Stimulated activated naive CD8-positive, alpha-beta T cell treated with anti-CD3 and anti-CD28 coated beads, Interleukin-15, amount 100 ng/mL, for 72 hours (primary cell): ENCODE measurements at regions not wholly inside any gene's neighbourhood (a gene's known extent, or its start where the extent isn't known, plus 50 kb on each side); places are given as distances from the start of the nearest gene placed in this dataset.
"Not testable (repeated sequence)": the region's sequence is repeated elsewhere in the genome, so short reads cannot be mapped to it uniquely, and the experiment has no call there.

Experiments
- ATAC-seq: fragments of 150-1000 bp; cut with Tn5 transposase; 2 replicates; pipeline ENCODE4 v1.10.0; 2021; ENCODE audit warnings: mild to moderate bottlenecking, moderate library complexity
- DNase-seq, 2 donors: peaks; one replicate each; pipeline ENCODE4 v3.0.0; 2021 to 2022
- H3K27ac Mint-ChIP-seq, 2 donors: one replicate each; pipeline ENCODE4 v1.8.0; 2022; ENCODE audit warnings: mild to moderate bottlenecking in 2 of 2, mixed read lengths in 2 of 2, moderate library complexity in 2 of 2
- H3K27me3 Mint-ChIP-seq: one replicate; pipeline ENCODE4 v1.8.0; 2022; ENCODE audit warnings: mixed read lengths
- H3K4me1 Mint-ChIP-seq: one replicate; pipeline ENCODE4 v1.8.0; 2022; ENCODE audit warnings: mild to moderate bottlenecking, mixed read lengths
- H3K4me3 Mint-ChIP-seq, 2 donors: one replicate each; pipeline ENCODE4 v1.8.0; 2022; ENCODE audit warnings: mild to moderate bottlenecking in 2 of 2, mixed read lengths in 2 of 2, moderate library complexity in 1 of 2
- H3K9me3 Mint-ChIP-seq, 2 donors: one replicate each; pipeline ENCODE4 v1.8.0; 2022; ENCODE audit warnings: mixed read lengths in 2 of 2

GRCh38 chr20:53810661-53811355, 217.2 kb upstream of the ZNF217 start:
- no peak overlapping the region for H3K27ac Mint-ChIP-seq
- H3K4me1 Mint-ChIP-seq: peaks cover 35% of the 10 kb centered on the region
- no peak for DNase-seq
- H3K9me3 Mint-ChIP-seq: no peaks in the 10 kb centered on the region
- H3K4me3 Mint-ChIP-seq: no peak overlapping the region
- H3K27me3 Mint-ChIP-seq: no peaks in the 10 kb centered on the region
- ATAC-seq: no peak

- H3K4me1 Mint-ChIP-seq: peaks cover 25% of the 10 kb centered on the region
- no peak overlapping the region for H3K4me3 Mint-ChIP-seq
- ATAC-seq (no peak), DNase-seq (no peak)
- no peaks in the 10 kb centered on the region for H3K27me3 Mint-ChIP-seq
- H3K27ac Mint-ChIP-seq: no peak overlapping the region
- no peaks in the 10 kb centered on the region for H3K9me3 Mint-ChIP-seq
Observed at GRCh38 chr20:53809728-53810365, 216.2 kb upstream of the ZNF217 start.

GRCh38 chr20:53809217-53809616, 215.6 kb upstream of the ZNF217 start:
- H3K27ac Mint-ChIP-seq: peak overlapping the region in 1 of 2 donors; percentile 8
- no peak for DNase-seq
- H3K4me1 Mint-ChIP-seq: peaks cover 19% of the 10 kb centered on the region
- H3K27me3 Mint-ChIP-seq: no peaks in the 10 kb centered on the region
- no peak overlapping the region for H3K4me3 Mint-ChIP-seq
- no peaks in the 10 kb centered on the region for H3K9me3 Mint-ChIP-seq
- no peak for ATAC-seq

- Mint-ChIP-seq H3K27ac (no peak overlapping the region), H3K9me3 (no peaks in the 10 kb centered on the region)
Observed at GRCh38 chr20:53808733-53809132, 215.1 kb upstream of the ZNF217 start.

GRCh38 chr20:53808302-53808701, 214.7 kb upstream of the ZNF217 start:
- H3K9me3 Mint-ChIP-seq, H3K4me3 Mint-ChIP-seq, H3K27me3 Mint-ChIP-seq, H3K27ac Mint-ChIP-seq, ATAC-seq, DNase-seq, H3K4me1 Mint-ChIP-seq: not testable (repeated sequence)

More at GRCh38 chr20:53808733-53809132, 215.1 kb upstream of the ZNF217 start:
- Mint-ChIP-seq H3K27me3 (no peaks in the 10 kb centered on the region), H3K4me1 (peaks cover 14% of the 10 kb centered on the region), H3K4me3 (no peak overlapping the region)
- ATAC-seq (no peak), DNase-seq (no peak)

GRCh38 chr20:53806683-53807401, 213.2 kb upstream of the ZNF217 start:
- DNase-seq (no peak), ATAC-seq (no peak)
- H3K4me1 Mint-ChIP-seq: peaks cover 7% of the 10 kb centered on the region
- H3K4me3 Mint-ChIP-seq: no peak overlapping the region
- H3K27me3 Mint-ChIP-seq: no peaks in the 10 kb centered on the region
- H3K9me3 Mint-ChIP-seq: no peaks in the 10 kb centered on the region
- no peak overlapping the region for H3K27ac Mint-ChIP-seq

GRCh38 chr20:53805895-53806384, 212.3 kb upstream of the ZNF217 start:
- Mint-ChIP-seq H3K27me3 (no peaks in the 10 kb centered on the region), H3K4me1 (peaks cover 7% of the 10 kb centered on the region), H3K4me3 (no peak overlapping the region), H3K27ac (no peak overlapping the region), H3K9me3 (no peaks in the 10 kb centered on the region)
- ATAC-seq: no peak
- no peak for DNase-seq

DNA sequence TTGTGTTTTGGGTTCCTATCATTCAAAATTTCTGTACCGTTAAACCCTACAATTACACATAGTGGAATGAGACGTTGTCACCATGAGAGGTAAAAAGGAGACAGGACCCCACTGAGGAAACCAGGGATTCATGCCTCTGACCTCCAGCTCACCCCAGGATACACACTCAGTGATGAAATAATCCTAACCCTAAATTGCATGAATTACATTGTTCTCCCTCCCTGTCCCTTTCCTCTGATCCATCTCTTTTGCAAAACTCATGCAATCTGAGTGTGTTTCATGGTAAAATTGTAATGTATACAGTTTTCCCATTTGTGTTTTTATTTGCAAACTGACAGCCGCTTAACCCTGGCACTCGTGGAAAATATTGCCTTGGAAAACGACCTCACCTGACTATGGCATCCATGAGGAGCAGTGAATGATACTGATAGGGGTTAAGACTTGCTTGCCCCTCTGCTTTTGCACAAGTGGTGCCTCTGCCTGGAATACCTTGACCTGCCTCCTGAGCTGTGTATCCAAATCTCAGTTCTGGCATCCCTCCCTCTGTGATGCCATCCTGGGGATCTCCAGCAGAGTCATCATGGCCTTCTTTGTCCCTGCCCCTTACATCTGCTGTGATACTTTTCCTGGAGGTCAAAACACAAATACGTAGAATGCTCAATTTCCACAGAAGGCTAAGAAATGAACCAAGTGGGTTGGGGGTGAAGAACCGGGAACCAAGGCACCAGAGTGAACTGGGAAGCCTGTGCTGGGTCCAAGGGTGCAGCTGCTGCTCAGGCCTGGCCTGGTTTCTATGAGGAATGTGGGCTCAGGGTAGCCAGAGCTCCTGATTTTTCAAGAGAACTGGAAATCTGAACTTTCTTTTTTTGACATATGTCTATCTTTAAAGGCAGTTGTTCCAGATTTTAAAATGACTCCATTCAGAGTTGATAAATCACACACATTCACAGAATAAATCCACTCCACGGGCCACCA, 211.6 kb upstream of the ZNF217 start:
- Mint-ChIP-seq H3K27ac (no peak overlapping the region), H3K4me1 (peaks cover 7% of the 10 kb centered on the region), H3K27me3 (no peaks in the 10 kb centered on the region), H3K4me3 (no peak overlapping the region), H3K9me3 (no peaks in the 10 kb centered on the region)
- no peak for ATAC-seq
- no peak for DNase-seq

- DNase-seq, H3K27ac Mint-ChIP-seq, H3K4me1 Mint-ChIP-seq, H3K4me3 Mint-ChIP-seq, H3K9me3 Mint-ChIP-seq, ATAC-seq, H3K27me3 Mint-ChIP-seq: not testable (repeated sequence)
Observed at GRCh38 chr20:53804308-53804707, 210.7 kb upstream of the ZNF217 start.

- no peak for DNase-seq
- ATAC-seq: no peak
- H3K27ac Mint-ChIP-seq: peak overlapping the region in 1 of 2 donors; percentile 81
- peaks cover 0 to 3% of the 10 kb centered on the region in 2 donors for H3K9me3 Mint-ChIP-seq
- no peaks in the 10 kb centered on the region for H3K27me3 Mint-ChIP-seq
- H3K4me3 Mint-ChIP-seq: no peak overlapping the region
- peaks cover 7% of the 10 kb centered on the region for H3K4me1 Mint-ChIP-seq
Observed at GRCh38 chr20:53803492-53804155, 210.0 kb upstream of the ZNF217 start.

DNA sequence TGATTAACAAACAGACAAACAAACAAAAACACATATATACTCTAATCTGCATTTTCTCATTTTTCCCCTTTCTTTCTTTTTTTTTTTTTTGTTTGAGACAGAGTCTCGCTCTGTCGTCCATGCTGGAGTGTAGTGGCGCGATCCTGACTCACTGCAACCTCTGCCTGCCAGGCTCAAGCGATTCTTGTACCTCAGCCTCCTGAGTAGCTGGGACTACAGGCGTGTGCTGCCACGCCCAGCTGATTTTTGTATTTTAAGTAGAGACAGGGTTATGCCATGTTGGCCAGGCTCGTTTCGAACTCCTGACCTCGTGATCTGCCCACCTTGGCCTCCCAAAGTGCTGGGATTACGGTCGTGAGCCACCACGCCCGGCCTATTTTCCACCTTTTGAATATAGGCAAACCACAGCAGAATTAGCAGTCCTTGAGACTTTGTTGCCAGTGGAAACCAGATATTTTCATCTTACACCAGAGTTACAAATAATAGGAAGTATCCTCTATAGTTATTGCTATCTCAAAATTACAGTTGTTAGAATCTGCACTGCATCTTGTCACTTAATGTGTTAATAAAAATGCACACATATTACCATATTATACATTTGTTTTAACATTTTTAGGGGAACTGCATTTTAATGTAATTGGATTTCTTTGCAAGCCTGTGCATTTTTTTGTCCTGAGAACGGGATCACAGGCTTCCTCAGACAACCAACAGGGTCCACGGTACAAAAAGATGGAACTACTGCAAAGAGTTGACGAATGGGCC, 208.2 kb upstream of the ZNF217 start:
- peak overlapping the region in 1 of 2 donors; percentile 81 for H3K27ac Mint-ChIP-seq
- no peaks in the 10 kb centered on the region for H3K27me3 Mint-ChIP-seq

DNA sequence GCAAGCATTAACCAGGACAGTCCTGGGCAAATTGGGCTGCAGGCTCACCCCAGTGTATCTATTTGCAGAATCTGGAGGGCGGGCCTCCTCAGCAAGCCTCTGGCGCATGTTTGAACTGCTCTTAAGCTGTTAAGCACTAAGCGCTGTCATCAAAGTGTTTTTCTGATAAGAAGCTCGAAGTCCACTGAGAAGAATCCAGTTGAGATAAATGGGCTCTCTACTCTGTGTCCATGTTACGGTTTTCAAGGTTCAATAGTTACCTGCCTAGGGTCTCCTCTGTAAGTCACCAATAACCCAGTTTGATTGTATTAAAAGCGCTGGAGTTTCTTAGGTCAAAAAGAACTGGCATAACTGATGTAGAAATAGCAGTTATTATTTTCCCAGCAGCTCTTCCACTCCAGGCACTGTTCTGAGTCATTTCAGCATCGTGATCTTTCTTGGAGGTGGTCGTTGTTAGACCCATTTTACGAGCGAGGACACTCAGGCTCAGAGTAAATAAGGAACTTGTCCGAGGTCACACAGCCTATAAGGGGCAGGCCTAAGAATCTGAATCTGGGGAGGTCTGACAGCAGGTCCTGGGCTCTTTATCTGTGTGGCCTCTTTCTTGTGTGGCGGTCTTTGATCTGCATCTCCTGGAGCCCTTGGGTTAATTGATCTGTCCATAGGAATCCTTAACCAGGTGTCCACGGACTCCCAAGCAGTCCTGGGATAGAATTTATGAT, 207.4 kb upstream of the ZNF217 start:
- Mint-ChIP-seq H3K27me3 (no peaks in the 10 kb centered on the region), H3K4me3 (no peak overlapping the region), H3K4me1 (no peaks in the 10 kb centered on the region), H3K27ac (no peak overlapping the region), H3K9me3 (peaks cover 0 to 13% of the 10 kb centered on the region in 2 donors)
- DNase-seq (no peak), ATAC-seq (no peak)

More for the DNA sequence above, 208.2 kb upstream of the ZNF217 start:
- ATAC-seq: no peak
- H3K4me1 Mint-ChIP-seq: peaks cover under 1% of the 10 kb centered on the region
- no peak for DNase-seq
- no peak overlapping the region for H3K4me3 Mint-ChIP-seq
- peaks cover 0 to 13% of the 10 kb centered on the region in 2 donors for H3K9me3 Mint-ChIP-seq

- DNase-seq (no peak), ATAC-seq (no peak)
- no peak overlapping the region for H3K4me3 Mint-ChIP-seq
- H3K27me3 Mint-ChIP-seq: no peaks in the 10 kb centered on the region
- no peak overlapping the region for H3K27ac Mint-ChIP-seq
- H3K4me1 Mint-ChIP-seq: no peaks in the 10 kb centered on the region
- H3K9me3 Mint-ChIP-seq: peaks cover 0 to 13% of the 10 kb centered on the region in 2 donors
Observed at GRCh38 chr20:53800418-53800817, 206.8 kb upstream of the ZNF217 start.
